ENCODE measurements at regions not wholly inside any gene's neighbourhood (a gene's known extent, or its start where the extent isn't known, plus 50 kb on each side); places are given as distances from the start of the nearest gene placed in this dataset.

GRCh38 chr4:79053754-79054153, 114.5 kb upstream of the PAQR3 start:
- DNase-seq (ENCODE audit: extremely low spot score), result no peak
- ChIA-PET POLR2A (no interaction called here), CTCF (interaction anchor here (1.0 kb wide), 2 partner anchors 12 kb away, joined by 3 read pairs; no protein-coding TSS in a partner anchor)
- TF ChIP-seq CTCF (IDR thresholded peaks at IDR 0.05; ENCODE audit: control extremely low read depth, extremely low read depth, low read depth, missing control alignments), result no peak

- no peak for DNase-seq (ENCODE audit: extremely low spot score)
- ChIA-PET CTCF (interaction anchor here (1.2 to 2.5 kb wide), 3 partner anchors 9 to 18 kb away, joined by 3 to 10 read pairs (median 4); no protein-coding TSS in a partner anchor), POLR2A (no interaction called here)
- TF ChIP-seq CTCF (IDR thresholded peaks at IDR 0.05; ENCODE audit: control extremely low read depth, extremely low read depth, low read depth, missing control alignments), result no peak
Observed at GRCh38 chr4:79050541-79050880, 111.3 kb upstream of the PAQR3 start.

GRCh38 chr4:79049840-79050540, 110.8 kb upstream of the PAQR3 start:
- CTCF ChIA-PET, result interaction anchor here (1.2 to 2.5 kb wide), 2 partner anchors 10 to 19 kb away, joined by 4 to 10 read pairs; no protein-coding TSS in a partner anchor
- POLR2A ChIA-PET, result no interaction called here
- TF ChIP-seq CTCF (IDR thresholded peaks at IDR 0.05; ENCODE audit: control extremely low read depth, extremely low read depth, low read depth, missing control alignments), result no peak
- DNase-seq (ENCODE audit: extremely low spot score), result no peak

- no peak for TF ChIP-seq CTCF (IDR thresholded peaks at IDR 0.05; ENCODE audit: control extremely low read depth, extremely low read depth, low read depth, missing control alignments)
- CTCF ChIA-PET, result no interaction called here
- POLR2A ChIA-PET, result no interaction called here
- no peak for DNase-seq (ENCODE audit: extremely low spot score)
Observed at GRCh38 chr4:79048878-79049277, 109.6 kb upstream of the PAQR3 start.

- CTCF ChIA-PET, result interaction anchor here (0.8 kb wide), 1 partner anchor 505 kb away, joined by 3 read pairs; no protein-coding TSS in a partner anchor
- TF ChIP-seq CTCF (IDR thresholded peaks at IDR 0.05; ENCODE audit: control extremely low read depth, extremely low read depth, low read depth, missing control alignments), result no peak
- DNase-seq (ENCODE audit: extremely low spot score), result no peak
- POLR2A ChIA-PET, result no interaction called here
Observed at GRCh38 chr4:79047316-79047715, 108.1 kb upstream of the PAQR3 start.

- TF ChIP-seq CTCF (IDR thresholded peaks at IDR 0.05; ENCODE audit: control extremely low read depth, extremely low read depth, low read depth, missing control alignments), result no peak
- CTCF ChIA-PET, result no interaction called here
- POLR2A ChIA-PET, result no interaction called here
- no peak for DNase-seq (ENCODE audit: extremely low spot score)
Observed at GRCh38 chr4:79046016-79046592, 106.9 kb upstream of the PAQR3 start.
